Effector memory CD4-positive, alpha-beta T cell (primary cell): ENCODE measurements at regions not wholly inside any gene's neighbourhood (a gene's known extent, or its start where the extent isn't known, plus 50 kb on each side); places are given as distances from the start of the nearest gene placed in this dataset.

Experiments
- DNase-seq, 3 donors: peaks; one replicate each; pipeline ENCODE4 v3.0.0-alpha.2; 2020
- H3K27ac ChIP-seq: 2 replicates; pipeline ENCODE4 v1.7.0; 2013; ENCODE audit warnings: mild to moderate bottlenecking, low read length, moderate library complexity; ENCODE audit not compliant: insufficient read depth, poor library complexity, severe bottlenecking
- H3K27me3 ChIP-seq: replicated peaks from 2 replicates; pipeline ENCODE4 v1.7.0; 2013; ENCODE audit warnings: mild to moderate bottlenecking, low read length; ENCODE audit not compliant: insufficient read depth, control insufficient read depth, poor library complexity, severe bottlenecking
- H3K36me3 ChIP-seq: 2 replicates; pipeline ENCODE4 v1.7.0; 2013; ENCODE audit warnings: mild to moderate bottlenecking, low read length, moderate library complexity; ENCODE audit not compliant: control insufficient read depth, insufficient read depth
- H3K4me1 ChIP-seq: 2 replicates; pipeline ENCODE4 v1.7.0; 2013; ENCODE audit warnings: low read length, mild to moderate bottlenecking; ENCODE audit not compliant: control insufficient read depth, insufficient read depth, poor library complexity, severe bottlenecking
- H3K4me3 ChIP-seq: 2 replicates; pipeline ENCODE4 v1.7.0; 2013; ENCODE audit warnings: low read length, low read depth, mild to moderate bottlenecking; ENCODE audit not compliant: insufficient read depth, poor library complexity, severe bottlenecking
- H3K9me3 ChIP-seq: 2 replicates; pipeline ENCODE4 v1.7.0; 2013; ENCODE audit warnings: mild to moderate bottlenecking, low read length, moderate library complexity; ENCODE audit not compliant: control insufficient read depth

DNA sequence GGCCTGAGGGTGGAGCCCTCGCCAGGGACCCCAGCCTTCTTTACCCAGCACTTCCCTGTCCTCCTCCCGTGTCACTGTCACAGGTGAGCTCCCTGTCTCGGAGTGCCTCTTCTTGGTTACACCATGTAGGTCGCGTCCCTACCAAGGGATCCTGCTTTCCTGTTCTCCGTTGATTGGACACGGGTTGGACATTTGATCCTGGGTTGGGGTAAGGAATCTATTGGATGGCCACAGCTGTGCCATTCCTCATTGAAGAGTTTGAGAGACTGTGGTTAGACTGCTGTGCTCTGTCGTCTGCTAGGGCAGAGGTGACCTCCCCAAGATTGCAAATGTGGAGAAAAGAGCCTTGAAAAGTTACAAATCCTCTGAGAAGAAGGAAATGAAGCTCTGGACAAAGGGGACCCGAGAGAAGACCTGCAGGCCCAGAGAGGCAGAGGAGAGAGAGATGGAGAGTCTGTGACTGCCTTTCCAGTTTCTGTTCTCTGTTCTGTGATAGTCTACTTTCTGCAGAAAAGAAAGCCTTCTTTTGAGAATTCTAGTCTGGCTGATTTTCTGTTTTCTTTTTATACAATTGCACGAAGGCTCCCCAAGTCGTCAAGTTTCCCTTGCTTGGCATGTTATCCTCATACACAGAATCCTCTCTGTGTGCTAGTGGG, 325.7 kb upstream of the RGMA start:
- Histone ChIP-seq H3K36me3 (no peaks in the 10 kb centered on the region), H3K4me1 (no peaks in the 10 kb centered on the region), H3K9me3 (no peaks in the 10 kb centered on the region), H3K27ac (no peak overlapping the region), H3K27me3 (no peaks in the 10 kb centered on the region), H3K4me3 (no peak overlapping the region)
- no peak for DNase-seq

- H3K27ac ChIP-seq: no peak overlapping the region
- H3K4me1 ChIP-seq: no peaks in the 10 kb centered on the region
- DNase-seq: no peak
- H3K27me3 ChIP-seq: no peaks in the 10 kb centered on the region
- no peaks in the 10 kb centered on the region for H3K9me3 ChIP-seq
- no peak overlapping the region for H3K4me3 ChIP-seq
- no peaks in the 10 kb centered on the region for H3K36me3 ChIP-seq
Measured at GRCh38 chr15:93413745-93414144, 324.7 kb upstream of the RGMA start.

DNA sequence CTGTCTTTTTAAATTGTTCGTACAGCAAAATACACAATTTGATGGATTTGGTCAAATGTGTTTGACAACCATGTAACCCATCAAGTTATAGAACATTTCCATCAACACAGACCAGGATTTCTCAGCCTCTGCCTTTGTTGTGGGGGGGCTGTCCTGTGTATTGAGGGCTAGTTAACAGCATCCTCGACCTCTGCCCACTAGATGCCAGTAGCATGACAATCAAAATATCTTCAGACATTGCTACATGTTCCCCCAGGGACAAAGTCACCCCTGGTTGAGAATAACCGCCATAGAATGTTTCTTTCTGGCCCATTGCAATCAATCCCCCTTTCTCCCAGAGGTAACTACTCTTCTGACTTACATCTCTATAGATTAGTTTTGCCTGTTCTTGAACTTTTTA, 310.1 kb upstream of the RGMA start:
- Histone ChIP-seq H3K9me3 (no peaks in the 10 kb centered on the region), H3K4me1 (no peaks in the 10 kb centered on the region), H3K27me3 (no peaks in the 10 kb centered on the region), H3K4me3 (no peak overlapping the region), H3K36me3 (no peaks in the 10 kb centered on the region), H3K27ac (no peak overlapping the region)
- no peak for DNase-seq

DNA sequence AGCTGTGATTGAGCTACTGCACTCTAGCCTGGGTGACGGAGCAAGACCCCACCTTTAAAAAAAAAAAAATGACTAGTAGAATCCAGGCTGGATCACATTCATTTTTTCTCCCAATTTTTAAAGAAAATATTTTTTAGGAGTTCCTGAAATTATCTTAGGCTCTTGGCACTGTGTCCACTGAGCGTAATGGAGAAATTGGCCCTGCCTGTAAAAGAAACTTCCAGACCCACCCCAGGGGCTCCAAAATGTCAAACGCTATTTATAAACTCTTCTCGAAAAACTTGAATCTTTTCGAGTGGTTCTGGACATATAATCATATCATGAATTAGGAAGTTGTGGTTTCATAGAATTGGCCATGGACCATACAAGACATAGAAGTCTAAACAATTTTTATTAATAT, 300.2 kb upstream of the RGMA start:
- Histone ChIP-seq H3K36me3 (no peaks in the 10 kb centered on the region), H3K4me1 (no peaks in the 10 kb centered on the region), H3K27me3 (no peaks in the 10 kb centered on the region), H3K4me3 (no peak overlapping the region), H3K9me3 (no peaks in the 10 kb centered on the region), H3K27ac (no peak overlapping the region)
- DNase-seq: no peak

DNA sequence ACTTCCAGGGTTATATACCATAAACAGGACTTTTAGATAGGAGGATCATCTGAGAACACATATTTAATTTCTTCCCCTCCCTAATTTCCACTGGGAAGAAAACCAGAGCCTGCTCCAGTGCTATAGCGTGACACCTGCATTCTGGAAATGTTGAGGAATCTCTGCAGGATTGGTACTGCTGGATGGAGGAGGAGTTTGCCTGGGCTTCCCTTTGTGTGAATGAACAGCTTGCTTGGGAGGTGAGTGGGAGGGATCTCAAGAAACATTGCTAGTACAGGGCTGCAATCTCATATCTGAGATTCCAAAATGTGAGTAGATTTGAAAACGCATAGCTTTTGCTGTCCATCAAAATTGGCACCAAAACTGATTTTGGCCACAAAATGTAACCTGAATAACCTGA, 295.9 kb upstream of the RGMA start:
- Histone ChIP-seq H3K4me1 (no peaks in the 10 kb centered on the region), H3K36me3 (no peaks in the 10 kb centered on the region), H3K27me3 (no peaks in the 10 kb centered on the region), H3K27ac (no peak overlapping the region), H3K4me3 (no peak overlapping the region), H3K9me3 (no peaks in the 10 kb centered on the region)
- DNase-seq: no peak

DNA sequence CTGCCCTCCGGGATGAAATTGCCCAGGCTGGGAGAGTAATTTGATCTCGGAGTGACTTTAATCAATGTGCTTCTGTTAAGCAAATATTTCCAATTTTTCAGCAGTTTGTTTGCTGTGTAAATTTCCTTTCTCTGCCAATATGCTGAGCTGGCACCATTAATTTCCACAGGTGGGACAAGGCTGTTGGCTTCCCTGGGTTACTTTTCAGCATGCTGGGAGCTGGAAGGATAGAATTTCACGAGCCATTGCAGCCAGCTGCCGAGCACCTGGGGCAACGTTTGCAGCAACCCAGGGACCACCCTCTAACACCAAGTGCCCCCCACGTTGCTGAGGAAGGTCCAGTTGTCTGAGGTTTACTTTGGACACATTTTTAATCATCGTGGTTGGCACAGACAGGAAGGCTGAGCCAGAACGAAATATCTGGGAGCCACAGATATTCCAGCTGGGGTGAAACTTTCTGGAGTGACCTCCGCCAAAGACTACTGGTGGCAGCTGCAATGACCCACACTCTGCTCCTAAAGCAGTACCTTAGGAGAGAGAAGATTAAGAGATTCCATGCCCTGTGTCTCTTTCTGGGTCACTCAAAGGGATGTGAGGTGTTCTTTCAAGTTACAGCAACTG, 293.3 kb upstream of the RGMA start:
- no peak for DNase-seq
- H3K27me3 ChIP-seq: no peaks in the 10 kb centered on the region
- H3K36me3 ChIP-seq: no peaks in the 10 kb centered on the region
- H3K27ac ChIP-seq: no peak overlapping the region
- no peaks in the 10 kb centered on the region for H3K9me3 ChIP-seq
- H3K4me1 ChIP-seq: no peaks in the 10 kb centered on the region
- no peak overlapping the region for H3K4me3 ChIP-seq

DNA sequence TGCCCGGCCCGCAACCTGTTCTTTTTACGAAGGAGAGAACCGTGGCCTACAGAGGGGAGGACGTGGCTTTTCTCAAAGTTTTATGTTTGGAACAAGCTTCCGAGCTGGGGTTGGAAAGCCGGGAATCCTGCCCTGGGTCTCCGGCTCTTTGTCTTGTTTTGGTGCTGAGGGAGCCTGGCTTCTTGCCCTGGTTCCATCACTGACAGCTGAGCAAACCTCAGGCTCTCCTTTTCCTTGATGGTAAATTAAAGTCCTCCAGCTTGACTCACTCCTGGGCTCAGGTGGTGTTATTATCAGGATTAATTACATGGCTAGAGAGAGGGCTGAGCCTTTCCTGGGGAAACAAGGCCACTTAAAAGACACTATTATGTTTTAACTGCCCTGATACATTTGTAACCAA, 289.5 kb upstream of the RGMA start:
- no peak for DNase-seq
- Histone ChIP-seq H3K4me1 (no peaks in the 10 kb centered on the region), H3K36me3 (no peaks in the 10 kb centered on the region), H3K9me3 (no peaks in the 10 kb centered on the region), H3K4me3 (no peak overlapping the region), H3K27ac (no peak overlapping the region), H3K27me3 (no peaks in the 10 kb centered on the region)

GRCh38 chr15:93372865-93373223, 283.8 kb upstream of the RGMA start:
- Histone ChIP-seq H3K27ac (no peak overlapping the region), H3K4me1 (no peaks in the 10 kb centered on the region), H3K27me3 (no peaks in the 10 kb centered on the region), H3K4me3 (no peak overlapping the region), H3K36me3 (no peaks in the 10 kb centered on the region), H3K9me3 (no peaks in the 10 kb centered on the region)
- no peak for DNase-seq

GRCh38 chr15:93372208-93372864, 283.3 kb upstream of the RGMA start:
- Histone ChIP-seq H3K36me3 (no peaks in the 10 kb centered on the region), H3K4me1 (no peaks in the 10 kb centered on the region), H3K9me3 (no peaks in the 10 kb centered on the region), H3K4me3 (no peak overlapping the region), H3K27me3 (no peaks in the 10 kb centered on the region), H3K27ac (no peak overlapping the region)
- no peak for DNase-seq

- no peaks in the 10 kb centered on the region for H3K36me3 ChIP-seq
- DNase-seq: no peak
- no peaks in the 10 kb centered on the region for H3K4me1 ChIP-seq
- H3K4me3 ChIP-seq: no peak overlapping the region
- H3K9me3 ChIP-seq: no peaks in the 10 kb centered on the region
- H3K27ac ChIP-seq: no peak overlapping the region
- H3K27me3 ChIP-seq: no peaks in the 10 kb centered on the region
Measured at GRCh38 chr15:93366387-93367100, 277.5 kb upstream of the RGMA start.
